Activated naive CD4-positive, alpha-beta T cell treated with anti-CD3 and anti-CD28 coated beads, Interleukin-2, amount 50 U/mL, for 72 hours (primary cell): ENCODE measurements at regions not wholly inside any gene's neighbourhood (a gene's known extent, or its start where the extent isn't known, plus 50 kb on each side); places are given as distances from the start of the nearest gene placed in this dataset.
"Not testable (repeated sequence)": the region's sequence is repeated elsewhere in the genome, so short reads cannot be mapped to it uniquely, and the experiment has no call there.

Experiments
- ATAC-seq, 2 donors: fragments of 150-1000 bp; cut with Tn5 transposase; 2 replicates each; pipeline ENCODE4 v1.10.0; 2021; ENCODE audit warnings: mild to moderate bottlenecking in 2 of 2, moderate library complexity in 2 of 2
- DNase-seq, 2 donors: peaks; one replicate each; pipeline ENCODE4 v3.0.0; 2021 to 2022; ENCODE audit warnings: low spot score in 2 of 2
- H3K27ac Mint-ChIP-seq, 2 donors: one replicate each; pipeline ENCODE4 v1.8.0; 2022; ENCODE audit warnings: mild to moderate bottlenecking in 2 of 2, mixed read lengths in 2 of 2
- H3K36me3 Mint-ChIP-seq, 2 donors: one replicate each; pipeline ENCODE4 v1.8.0; 2022; ENCODE audit warnings: mixed read lengths in 2 of 2
- H3K9me3 Mint-ChIP-seq, 2 donors: one replicate each; pipeline ENCODE4 v1.8.0; 2022; ENCODE audit warnings: mixed read lengths in 2 of 2

DNA sequence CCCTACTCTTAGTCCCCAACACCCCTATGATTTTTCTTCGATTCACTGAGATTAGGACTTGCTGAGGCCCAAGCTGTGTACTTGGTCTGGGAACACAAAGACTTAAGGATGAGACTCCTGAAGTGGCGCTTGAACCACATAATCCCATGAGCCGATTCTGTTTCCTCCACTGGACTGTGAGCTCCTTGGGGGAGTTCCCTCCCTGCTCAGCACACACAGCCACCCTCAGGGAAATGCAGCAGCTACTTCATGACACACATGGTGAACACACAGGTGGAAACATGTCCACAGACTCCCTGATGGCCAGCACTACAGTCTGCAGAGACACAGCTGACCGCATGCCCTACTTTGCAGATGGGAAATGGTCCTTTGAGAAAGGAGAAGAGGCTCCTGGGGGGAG lies 101.1 kb downstream of the C5orf15 start:
- peaks cover 0 to 9% of the 10 kb centered on the region in 2 donors for H3K36me3 Mint-ChIP-seq
- ATAC-seq (no peak), DNase-seq (no peak)
- H3K9me3 Mint-ChIP-seq: peaks cover 0 to 7% of the 10 kb centered on the region in 2 donors
- H3K27ac Mint-ChIP-seq: peak overlapping the region; percentile 48 to 62

DNA sequence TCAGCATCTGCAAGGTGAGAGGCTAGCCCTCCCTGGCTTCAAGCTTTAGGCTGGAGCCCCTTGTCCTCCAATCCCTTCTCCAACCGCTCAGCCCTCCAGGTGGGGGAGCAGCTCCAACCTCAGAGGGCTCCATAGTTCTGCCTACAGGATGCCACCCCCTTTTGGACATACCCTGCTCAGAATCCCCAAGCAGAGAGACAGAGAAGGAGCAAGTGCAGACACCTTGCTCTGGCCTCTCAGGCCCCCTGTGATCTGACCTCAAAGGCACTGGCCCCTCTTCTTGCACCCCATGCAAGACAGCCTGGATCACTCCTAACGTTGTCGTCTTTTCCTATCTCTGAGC lies 101.6 kb downstream of the C5orf15 start:
- ATAC-seq: no peak
- DNase-seq: no peak
- Mint-ChIP-seq H3K36me3 (peaks cover 0 to 6% of the 10 kb centered on the region in 2 donors), H3K9me3 (peaks cover 0 to 5% of the 10 kb centered on the region in 2 donors), H3K27ac (peak overlapping the region; percentile 48 to 84)

DNA sequence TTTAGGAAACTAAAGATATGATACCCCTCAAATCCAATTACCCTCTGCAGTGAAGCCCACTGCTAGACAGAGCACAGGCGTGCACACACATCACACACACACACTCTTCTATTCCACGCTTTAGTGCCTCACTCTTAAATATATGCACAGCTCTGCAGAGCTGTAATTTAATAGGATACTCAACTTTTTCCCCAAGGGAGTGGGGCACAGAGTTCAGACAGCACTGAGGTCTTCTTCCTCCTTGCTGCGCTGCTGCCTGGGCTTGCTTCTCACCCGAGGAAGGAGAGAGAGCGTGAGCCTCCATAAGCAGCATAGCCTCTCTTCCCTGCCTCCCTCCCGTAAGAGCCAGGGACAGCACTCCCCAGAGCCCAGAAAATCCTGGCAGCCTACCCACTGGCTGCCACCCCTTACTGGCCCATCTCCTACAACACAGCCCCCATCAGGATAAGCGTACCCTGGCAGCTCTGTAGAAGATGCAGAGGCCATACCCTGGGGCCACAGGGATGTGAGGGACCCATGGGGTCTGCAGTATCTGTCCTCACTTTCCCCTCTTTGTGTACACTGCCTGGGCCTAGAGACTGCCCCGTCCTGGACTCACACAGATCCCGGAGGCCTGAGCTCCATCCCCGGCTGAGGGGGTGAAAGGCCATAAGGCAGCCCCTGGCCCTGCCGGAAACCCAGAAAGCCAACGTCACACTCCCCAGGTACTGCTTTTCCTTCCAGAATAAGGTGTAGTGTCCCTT lies 102.1 kb downstream of the C5orf15 start:
- H3K36me3 Mint-ChIP-seq: peaks cover 0 to under 1% of the 10 kb centered on the region in 2 donors
- H3K27ac Mint-ChIP-seq: no peak overlapping the region
- no peak for DNase-seq
- no peak for ATAC-seq
- H3K9me3 Mint-ChIP-seq: no peaks in the 10 kb centered on the region

DNA sequence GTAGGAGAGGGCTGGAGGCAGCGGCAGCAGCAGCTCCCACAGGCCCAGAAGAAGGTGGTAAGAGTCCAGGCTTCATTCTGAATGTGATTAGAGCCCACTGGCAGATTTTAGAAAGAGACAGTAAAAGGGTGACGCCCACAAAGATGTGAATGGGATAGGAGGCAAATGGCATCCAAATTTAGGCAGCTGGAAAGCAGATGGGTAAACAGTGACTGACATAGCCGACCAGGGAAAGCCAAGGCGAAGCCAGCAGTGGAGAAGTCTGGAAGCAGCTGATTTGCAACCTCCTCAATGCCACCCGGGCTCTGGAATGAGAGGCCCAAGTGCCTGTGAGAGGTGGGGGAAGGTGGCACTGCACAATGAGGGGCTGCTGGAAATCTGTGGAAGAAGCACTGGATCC lies 103.3 kb downstream of the C5orf15 start:
- Mint-ChIP-seq H3K36me3 (no peaks in the 10 kb centered on the region), H3K9me3 (no peaks in the 10 kb centered on the region), H3K27ac (peak overlapping the region in 1 of 2 donors; percentile 10)
- no peak for ATAC-seq
- DNase-seq: no peak

DNA sequence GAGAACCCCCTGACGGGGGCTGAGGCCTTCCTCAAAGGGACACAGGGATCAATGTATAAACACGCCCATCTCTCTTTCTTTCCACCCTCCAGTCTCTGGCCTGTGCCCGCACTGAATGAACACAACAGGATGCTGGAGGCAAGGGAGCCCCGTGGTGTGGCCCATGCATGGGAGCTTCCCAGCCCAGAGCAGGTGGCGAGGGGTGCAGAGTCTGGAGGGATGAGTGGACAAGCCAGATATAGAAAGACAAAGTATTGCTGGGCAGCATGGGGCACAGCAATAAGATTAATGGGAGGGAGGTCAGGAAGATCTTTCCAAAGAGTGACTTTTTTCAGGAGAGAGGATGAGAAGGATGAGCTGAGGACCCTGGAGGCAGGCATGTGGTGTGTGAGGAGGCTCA lies 103.7 kb downstream of the C5orf15 start:
- Mint-ChIP-seq H3K36me3 (peaks cover 0 to 2% of the 10 kb centered on the region in 2 donors), H3K27ac (peak overlapping the region in 1 of 2 donors; percentile 10), H3K9me3 (peaks cover 0 to under 1% of the 10 kb centered on the region in 2 donors)
- no peak for ATAC-seq
- DNase-seq: no peak

DNA sequence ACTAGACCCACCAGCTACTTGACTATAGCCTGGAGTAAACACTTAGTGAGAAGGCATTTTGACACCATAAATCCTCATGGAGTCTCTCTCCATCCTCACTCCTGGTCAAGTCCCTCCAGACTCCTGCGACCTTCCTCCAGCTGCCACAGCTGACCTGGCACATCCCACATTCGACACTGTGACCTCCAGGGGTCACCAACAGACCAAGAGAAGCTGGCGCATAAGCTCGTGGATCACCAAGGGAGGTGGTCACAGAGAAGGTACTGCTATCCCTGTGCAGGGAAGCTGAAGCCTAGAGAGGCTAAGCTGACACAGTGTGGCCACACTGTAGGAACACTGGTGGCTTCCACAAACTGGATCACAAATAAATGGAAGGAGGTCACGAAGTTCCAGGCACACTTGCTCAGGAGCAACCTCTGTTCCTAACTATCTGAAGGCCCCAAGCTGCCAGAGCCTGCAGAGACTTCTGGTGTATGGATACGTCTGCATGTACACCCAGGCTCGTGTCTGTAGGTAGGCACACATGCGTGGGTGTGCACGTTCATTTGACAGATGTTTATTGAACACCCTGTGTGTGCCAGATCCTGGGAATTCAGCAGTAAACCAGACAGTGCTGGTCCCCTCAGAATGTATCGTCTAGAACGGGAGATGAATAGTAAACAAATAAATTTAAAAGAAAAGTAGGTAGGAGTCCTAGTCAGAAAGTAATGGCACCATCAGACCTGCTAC lies 104.4 kb downstream of the C5orf15 start:
- ATAC-seq: no peak
- Mint-ChIP-seq H3K36me3 (peaks cover 0 to 8% of the 10 kb centered on the region in 2 donors), H3K9me3 (peaks cover 0 to 7% of the 10 kb centered on the region in 2 donors), H3K27ac (no peak overlapping the region)
- no peak for DNase-seq

DNA sequence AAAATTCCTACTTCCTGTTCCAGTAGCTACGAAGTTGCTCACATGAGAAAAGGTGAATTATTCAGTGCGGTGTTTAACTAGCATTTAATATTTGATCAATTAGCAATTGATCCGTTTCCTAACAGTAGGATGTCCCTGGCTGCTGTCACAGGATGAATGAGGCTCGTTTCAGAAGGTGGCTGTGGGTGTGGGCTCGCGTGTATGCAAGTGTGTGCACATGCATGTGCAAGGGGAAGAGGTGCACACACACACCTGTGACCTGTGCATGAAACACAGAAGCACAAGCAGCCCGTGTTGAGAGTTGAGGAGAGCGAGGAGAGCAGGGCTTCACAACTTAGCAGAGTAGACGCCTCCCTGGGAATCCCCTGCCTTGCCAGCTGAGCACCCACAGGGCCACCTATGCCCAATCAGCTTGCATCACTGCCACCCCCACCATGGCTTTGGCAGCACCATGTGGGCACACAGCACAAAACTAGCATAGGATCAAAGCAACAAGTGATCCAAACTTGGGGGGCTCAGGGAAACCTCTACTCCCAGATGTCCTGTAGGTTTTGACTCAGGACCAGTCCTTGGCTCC lies 107.2 kb downstream of the C5orf15 start:
- H3K36me3 Mint-ChIP-seq: peaks cover 0 to 8% of the 10 kb centered on the region in 2 donors
- ATAC-seq (peak in 1 of 2 donors; percentile 35), DNase-seq (no peak)
- peaks cover 0 to 7% of the 10 kb centered on the region in 2 donors for H3K9me3 Mint-ChIP-seq
- H3K27ac Mint-ChIP-seq: peak overlapping the region in 1 of 2 donors; percentile 41

DNA sequence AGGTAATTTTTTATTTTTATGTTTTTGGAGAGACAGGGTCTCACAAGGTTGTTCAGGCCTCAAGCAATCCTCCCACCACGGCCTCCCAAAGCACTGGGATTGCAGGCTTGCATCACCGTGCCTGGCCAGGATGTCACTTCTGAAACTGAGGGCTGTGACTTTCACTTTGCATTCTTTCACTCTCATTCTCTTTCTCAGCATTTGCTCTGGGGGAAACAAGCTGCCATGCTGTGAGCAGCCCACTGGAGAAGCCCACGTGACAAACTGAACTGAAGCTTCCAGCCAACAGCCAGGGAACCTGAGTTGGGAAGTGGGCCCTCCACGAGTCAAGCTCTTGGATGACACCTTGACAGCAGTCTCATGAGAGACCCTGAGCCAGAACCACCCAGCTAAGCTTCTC lies 109.4 kb downstream of the C5orf15 start:
- Mint-ChIP-seq H3K9me3 (peaks cover 0 to 7% of the 10 kb centered on the region in 2 donors), H3K27ac (no peak overlapping the region), H3K36me3 (peaks cover 0 to 8% of the 10 kb centered on the region in 2 donors)
- DNase-seq (no peak), ATAC-seq (no peak)

DNA sequence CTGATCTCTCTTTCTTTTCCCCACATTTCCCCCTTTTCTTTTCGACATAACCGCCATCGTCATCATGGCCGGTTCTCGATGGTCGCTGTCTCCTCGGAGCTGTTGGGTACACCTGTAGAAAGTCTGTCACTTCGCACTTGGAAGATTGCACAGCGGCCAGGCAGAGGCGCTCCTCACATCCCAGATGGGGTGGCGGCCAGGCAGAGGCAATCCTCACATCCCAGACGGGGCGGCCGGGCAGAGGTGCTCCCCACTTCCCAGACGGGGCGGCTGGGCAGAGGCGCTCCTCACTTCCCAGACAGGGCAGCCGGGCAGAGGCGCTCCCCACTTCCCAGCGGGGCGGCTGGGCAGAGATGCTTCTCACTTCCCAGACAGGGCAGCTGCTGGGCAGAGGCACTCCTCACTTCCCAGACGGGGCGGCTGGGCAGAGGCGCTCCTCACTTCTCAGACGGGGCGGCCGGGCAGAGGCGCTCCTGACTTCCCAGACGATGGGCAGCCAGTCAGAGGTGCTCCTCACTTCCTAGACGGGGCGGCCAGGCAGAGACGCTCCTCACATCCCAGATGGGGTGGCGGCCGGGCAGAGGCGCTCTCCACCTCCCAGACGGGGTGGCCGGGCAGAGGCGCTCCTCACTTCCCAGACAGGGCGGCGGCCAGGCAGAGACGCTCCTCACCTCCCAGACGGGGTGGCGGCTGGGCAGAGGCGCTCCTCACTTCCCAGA lies 110.7 kb downstream of the C5orf15 start:
- not testable (repeated sequence) for H3K27ac Mint-ChIP-seq, H3K9me3 Mint-ChIP-seq, ATAC-seq, H3K36me3 Mint-ChIP-seq, DNase-seq

DNA sequence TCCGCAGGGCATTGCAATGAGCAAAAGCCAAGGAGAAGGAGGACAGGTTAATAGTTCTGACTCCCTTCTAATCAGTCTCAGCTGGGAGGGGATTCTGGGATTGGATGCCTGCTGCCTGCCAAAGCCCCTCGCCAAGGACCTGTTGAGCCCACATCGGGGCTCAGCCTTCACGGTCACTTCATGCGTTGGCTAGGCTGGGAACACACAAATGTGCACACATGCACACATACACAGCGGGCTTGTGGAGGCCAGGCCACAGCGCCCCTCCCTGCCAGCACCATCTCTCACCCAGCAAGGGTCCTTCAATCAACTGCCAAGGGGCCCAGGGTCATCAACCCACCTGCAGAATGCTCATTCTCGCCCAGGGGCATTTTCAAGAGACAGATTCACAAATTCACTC lies 113.9 kb downstream of the C5orf15 start:
- no peak for ATAC-seq
- DNase-seq: no peak
- H3K36me3 Mint-ChIP-seq: peaks cover 0 to 5% of the 10 kb centered on the region in 2 donors
- no peak overlapping the region for H3K27ac Mint-ChIP-seq
- peaks cover 0 to 5% of the 10 kb centered on the region in 2 donors for H3K9me3 Mint-ChIP-seq

DNA sequence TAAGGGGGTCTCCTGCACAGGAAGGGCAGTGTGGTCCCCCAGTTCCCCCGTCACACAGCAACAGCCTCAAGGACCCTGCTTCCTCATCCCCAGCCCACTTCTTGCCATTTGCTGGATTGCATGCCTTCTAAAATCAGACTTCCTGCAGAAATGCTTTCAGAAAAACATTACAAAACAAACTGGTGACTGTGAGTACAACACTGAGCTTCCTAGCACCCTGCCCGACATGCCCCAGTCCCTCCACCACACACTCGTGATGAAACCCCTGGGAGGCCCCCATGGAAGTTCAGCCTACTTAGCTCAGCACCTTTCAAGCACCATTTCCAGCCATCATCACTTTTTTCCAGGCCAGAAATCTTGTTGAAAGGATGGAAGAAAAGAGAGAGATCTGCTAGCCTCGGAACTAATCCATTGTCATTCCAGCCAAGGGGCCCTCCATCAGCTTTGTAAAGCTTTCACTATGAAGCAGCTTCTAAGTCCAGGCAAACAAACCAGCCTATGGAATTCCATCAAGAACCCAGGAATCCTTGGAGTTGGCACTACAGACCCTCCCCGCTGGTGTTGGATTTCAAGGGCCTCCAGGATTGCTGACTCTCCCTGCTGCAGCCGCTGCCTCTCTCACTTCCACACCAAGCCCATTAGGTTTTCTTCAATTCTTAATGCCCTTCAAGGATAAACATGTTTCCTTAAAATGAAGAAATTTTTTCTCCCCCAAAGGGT lies 114.6 kb downstream of the C5orf15 start:
- no peaks in the 10 kb centered on the region for H3K36me3 Mint-ChIP-seq
- H3K9me3 Mint-ChIP-seq: no peaks in the 10 kb centered on the region
- no peak for ATAC-seq
- no peak for DNase-seq
- no peak overlapping the region for H3K27ac Mint-ChIP-seq

DNA sequence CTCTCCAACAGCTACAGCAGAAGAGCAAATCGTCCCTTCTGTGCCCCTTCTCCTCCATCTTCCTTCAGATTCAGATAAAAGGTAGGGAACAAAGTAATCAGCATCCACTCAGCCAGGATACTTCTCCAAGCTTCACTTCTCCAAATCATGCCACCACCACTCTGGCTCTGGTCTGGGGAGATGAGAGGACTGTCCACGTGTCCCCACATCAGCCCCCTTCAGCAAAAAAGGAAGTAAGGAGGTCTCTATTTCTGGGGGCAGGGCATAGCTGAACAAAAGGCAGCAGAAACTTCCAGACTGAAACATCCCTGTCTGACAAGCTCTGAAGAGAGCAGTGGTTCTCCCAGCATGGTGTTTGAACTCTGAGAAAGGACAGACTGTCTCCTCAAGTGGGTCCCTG lies 116.9 kb downstream of the C5orf15 start:
- Mint-ChIP-seq H3K27ac (no peak overlapping the region), H3K9me3 (no peaks in the 10 kb centered on the region), H3K36me3 (no peaks in the 10 kb centered on the region)
- DNase-seq (no peak), ATAC-seq (no peak)

DNA sequence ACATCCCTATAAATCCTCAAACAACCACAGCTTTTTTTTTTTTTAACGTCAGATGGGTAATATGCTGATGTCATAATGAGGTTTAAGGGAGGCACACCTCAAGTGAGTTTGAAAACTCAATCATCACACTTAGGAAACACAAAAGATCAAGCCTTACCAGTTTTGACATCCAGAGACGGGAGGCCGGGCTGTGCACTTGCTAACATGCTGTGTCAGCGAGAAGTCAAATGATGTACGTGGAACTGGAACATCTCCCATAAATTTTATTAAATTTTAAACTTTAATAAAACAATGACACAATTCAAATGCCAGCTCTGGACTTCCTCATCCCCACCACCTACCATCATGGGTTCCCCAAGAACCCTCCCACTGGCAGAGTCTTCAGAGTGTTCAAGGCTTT lies 117.6 kb downstream of the C5orf15 start:
- DNase-seq (no peak), ATAC-seq (no peak)
- no peaks in the 10 kb centered on the region for H3K36me3 Mint-ChIP-seq
- no peak overlapping the region for H3K27ac Mint-ChIP-seq
- no peaks in the 10 kb centered on the region for H3K9me3 Mint-ChIP-seq

DNA sequence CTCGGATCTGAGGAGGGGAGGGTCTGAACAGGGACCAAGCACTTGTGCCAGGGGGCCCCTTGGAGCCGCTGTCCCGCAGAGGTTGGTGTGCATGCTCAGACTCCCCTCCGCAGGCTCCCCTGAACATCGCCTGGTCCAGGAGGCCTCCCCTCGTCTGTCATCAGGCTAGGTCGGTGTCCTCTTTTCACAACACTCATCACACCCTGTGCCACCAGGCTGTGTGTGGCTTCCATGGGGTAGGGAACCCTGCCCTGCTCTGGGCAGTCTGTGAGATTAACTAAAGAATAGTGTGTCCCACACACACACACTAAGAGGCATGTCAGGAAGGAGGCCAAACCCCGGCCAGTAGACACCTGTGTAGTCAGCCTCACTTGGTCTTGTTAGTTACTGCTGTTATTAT lies 119.3 kb downstream of the C5orf15 start:
- H3K36me3 Mint-ChIP-seq: no peaks in the 10 kb centered on the region
- no peak for DNase-seq
- no peak for ATAC-seq
- H3K27ac Mint-ChIP-seq: no peak overlapping the region
- H3K9me3 Mint-ChIP-seq: no peaks in the 10 kb centered on the region

DNA sequence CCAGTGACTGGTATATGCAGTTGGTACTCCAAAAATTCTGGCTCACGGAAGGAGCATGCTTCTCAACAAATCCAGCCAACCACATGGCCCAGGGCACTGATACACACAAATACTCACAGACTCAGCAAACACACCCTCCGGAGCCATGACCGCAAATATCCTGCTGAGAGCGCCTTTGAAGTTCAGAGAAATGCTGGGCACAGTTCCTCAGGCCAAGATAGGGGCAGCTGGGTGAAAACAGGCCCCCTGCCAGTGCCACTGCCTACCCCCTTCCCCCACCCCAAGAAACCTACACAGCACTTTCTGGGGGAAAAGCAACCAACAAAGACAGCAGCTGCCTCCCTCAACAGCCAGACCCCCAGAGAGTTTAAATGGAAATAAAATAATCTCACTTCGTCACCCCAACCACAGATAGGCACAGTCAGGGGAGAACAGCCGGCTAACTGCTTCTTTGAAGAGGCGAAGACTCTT lies 120.0 kb downstream of the C5orf15 start:
- Mint-ChIP-seq H3K9me3 (no peaks in the 10 kb centered on the region), H3K27ac (peak overlapping the region in 1 of 2 donors; percentile 59), H3K36me3 (no peaks in the 10 kb centered on the region)
- ATAC-seq (no peak), DNase-seq (no peak)

DNA sequence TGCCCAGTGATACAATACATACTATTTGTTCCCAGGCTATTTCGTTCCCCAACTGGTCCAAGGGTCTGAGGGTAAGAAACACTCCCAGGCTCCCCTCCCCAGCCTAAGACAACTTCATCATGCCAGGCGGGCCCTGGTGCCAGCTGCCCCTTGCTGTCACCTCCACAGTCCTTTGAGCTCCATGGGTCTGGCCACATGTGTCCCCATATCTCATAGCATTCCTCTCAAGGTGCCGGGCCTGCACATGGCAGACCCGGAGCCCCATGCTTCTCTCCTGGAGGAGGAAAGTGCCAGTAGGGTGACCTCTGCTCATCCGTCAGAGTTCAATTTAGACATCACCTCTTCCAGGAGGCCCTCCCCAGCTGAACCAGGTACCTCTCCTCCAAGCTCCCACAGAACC lies 120.5 kb downstream of the C5orf15 start:
- ATAC-seq: no peak
- Mint-ChIP-seq H3K27ac (no peak overlapping the region), H3K9me3 (no peaks in the 10 kb centered on the region), H3K36me3 (no peaks in the 10 kb centered on the region)
- no peak for DNase-seq
